ENCODE measurements at regions not wholly inside any gene's neighbourhood (a gene's known extent, or its start where the extent isn't known, plus 50 kb on each side); places are given as distances from the start of the nearest gene placed in this dataset.

GRCh38 chr12:24416423-24417109 is 467.1 kb upstream of the SOX5 start:
- TF ChIP-seq, protein P1, sequence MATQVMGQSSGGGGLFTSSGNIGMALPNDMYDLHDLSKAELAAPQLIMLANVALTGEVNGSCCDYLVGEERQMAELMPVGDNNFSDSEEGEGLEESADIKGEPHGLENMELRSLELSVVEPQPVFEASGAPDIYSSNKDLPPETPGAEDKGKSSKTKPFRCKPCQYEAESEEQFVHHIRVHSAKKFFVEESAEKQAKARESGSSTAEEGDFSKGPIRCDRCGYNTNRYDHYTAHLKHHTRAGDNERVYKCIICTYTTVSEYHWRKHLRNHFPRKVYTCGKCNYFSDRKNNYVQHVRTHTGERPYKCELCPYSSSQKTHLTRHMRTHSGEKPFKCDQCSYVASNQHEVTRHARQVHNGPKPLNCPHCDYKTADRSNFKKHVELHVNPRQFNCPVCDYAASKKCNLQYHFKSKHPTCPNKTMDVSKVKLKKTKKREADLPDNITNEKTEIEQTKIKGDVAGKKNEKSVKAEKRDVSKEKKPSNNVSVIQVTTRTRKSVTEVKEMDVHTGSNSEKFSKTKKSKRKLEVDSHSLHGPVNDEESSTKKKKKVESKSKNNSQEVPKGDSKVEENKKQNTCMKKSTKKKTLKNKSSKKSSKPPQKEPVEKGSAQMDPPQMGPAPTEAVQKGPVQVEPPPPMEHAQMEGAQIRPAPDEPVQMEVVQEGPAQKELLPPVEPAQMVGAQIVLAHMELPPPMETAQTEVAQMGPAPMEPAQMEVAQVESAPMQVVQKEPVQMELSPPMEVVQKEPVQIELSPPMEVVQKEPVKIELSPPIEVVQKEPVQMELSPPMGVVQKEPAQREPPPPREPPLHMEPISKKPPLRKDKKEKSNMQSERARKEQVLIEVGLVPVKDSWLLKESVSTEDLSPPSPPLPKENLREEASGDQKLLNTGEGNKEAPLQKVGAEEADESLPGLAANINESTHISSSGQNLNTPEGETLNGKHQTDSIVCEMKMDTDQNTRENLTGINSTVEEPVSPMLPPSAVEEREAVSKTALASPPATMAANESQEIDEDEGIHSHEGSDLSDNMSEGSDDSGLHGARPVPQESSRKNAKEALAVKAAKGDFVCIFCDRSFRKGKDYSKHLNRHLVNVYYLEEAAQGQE (IDR thresholded peaks at IDR 0.05), result no peak
- TF ChIP-seq, protein P2, sequence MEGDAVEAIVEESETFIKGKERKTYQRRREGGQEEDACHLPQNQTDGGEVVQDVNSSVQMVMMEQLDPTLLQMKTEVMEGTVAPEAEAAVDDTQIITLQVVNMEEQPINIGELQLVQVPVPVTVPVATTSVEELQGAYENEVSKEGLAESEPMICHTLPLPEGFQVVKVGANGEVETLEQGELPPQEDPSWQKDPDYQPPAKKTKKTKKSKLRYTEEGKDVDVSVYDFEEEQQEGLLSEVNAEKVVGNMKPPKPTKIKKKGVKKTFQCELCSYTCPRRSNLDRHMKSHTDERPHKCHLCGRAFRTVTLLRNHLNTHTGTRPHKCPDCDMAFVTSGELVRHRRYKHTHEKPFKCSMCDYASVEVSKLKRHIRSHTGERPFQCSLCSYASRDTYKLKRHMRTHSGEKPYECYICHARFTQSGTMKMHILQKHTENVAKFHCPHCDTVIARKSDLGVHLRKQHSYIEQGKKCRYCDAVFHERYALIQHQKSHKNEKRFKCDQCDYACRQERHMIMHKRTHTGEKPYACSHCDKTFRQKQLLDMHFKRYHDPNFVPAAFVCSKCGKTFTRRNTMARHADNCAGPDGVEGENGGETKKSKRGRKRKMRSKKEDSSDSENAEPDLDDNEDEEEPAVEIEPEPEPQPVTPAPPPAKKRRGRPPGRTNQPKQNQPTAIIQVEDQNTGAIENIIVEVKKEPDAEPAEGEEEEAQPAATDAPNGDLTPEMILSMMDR (IDR thresholded peaks at IDR 0.05), result no peak
- no peak for TF ChIP-seq EP300 (IDR thresholded peaks at IDR 0.05)
- no peak for TF ChIP-seq BHLHE40 (IDR thresholded peaks at IDR 0.05; ENCODE audit: low read depth, low read length)
- TF ChIP-seq JUNB (IDR thresholded peaks at IDR 0.05), result no peak
- TF ChIP-seq, protein P3, sequence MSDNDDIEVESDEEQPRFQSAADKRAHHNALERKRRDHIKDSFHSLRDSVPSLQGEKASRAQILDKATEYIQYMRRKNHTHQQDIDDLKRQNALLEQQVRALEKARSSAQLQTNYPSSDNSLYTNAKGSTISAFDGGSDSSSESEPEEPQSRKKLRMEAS (IDR thresholded peaks at IDR 0.05), result no peak
- TF ChIP-seq POLR2A (IDR thresholded peaks at IDR 0.05; ENCODE audit: low read length), result no peak
- no peak for TF ChIP-seq RAD21 (conservative IDR thresholded peaks at IDR 0.05 in 1 of 2, IDR thresholded peaks at IDR 0.05 in 1 of 2)
- no peak for TF ChIP-seq CHD2 (IDR thresholded peaks at IDR 0.05; ENCODE audit: low read length, partially characterized antibody)
- TF ChIP-seq RFX5 (IDR thresholded peaks at IDR 0.05), result no peak
